Parathyroid adenoma (tissue), 2 donors: ENCODE measurements at regions not wholly inside any gene's neighbourhood (a gene's known extent, or its start where the extent isn't known, plus 50 kb on each side); places are given as distances from the start of the nearest gene placed in this dataset.

Experiments used
- H2AFZ ChIP-seq: fragments of 300-600 bp; sonication (generic); one replicate; pipeline ENCODE4 v1.7.0; 2017; ENCODE audit warnings: antibody characterized with exemption, mild to moderate bottlenecking
- H3K27ac ChIP-seq: fragments of 300-600 bp; sonication (generic); one replicate; pipeline ENCODE4 v1.7.0; 2017
- H3K27me3 ChIP-seq: fragments of 300-600 bp; sonication (generic); one replicate; pipeline ENCODE4 v1.7.0; 2017; ENCODE audit warnings: low read length; ENCODE audit not compliant: control insufficient read depth, insufficient read depth
- H3K36me3 ChIP-seq: fragments of 300-600 bp; sonication (generic); one replicate; pipeline ENCODE4 v1.7.0; 2017; ENCODE audit warnings: low read length; ENCODE audit not compliant: control insufficient read depth, insufficient read depth
- H3K4me1 ChIP-seq: fragments of 300-600 bp; sonication (generic); one replicate; pipeline ENCODE4 v1.7.0; 2017; ENCODE audit warnings: control low read depth
- H3K4me2 ChIP-seq: fragments of 300-600 bp; sonication (generic); one replicate; pipeline ENCODE4 v1.7.0; 2017; ENCODE audit warnings: low read length
- H3K4me3 ChIP-seq: fragments of 300-600 bp; sonication (generic); one replicate; pipeline ENCODE4 v1.7.0; 2017; ENCODE audit warnings: low read depth, low read length
- H3K79me2 ChIP-seq: fragments of 300-600 bp; sonication (generic); one replicate; pipeline ENCODE4 v1.7.0; 2017; ENCODE audit warnings: control low read depth
- H3K9ac ChIP-seq: fragments of 300-600 bp; sonication (generic); one replicate; pipeline ENCODE4 v1.7.0; 2017; ENCODE audit warnings: mild to moderate bottlenecking
- H3K9me3 ChIP-seq: fragments of 300-600 bp; sonication (generic); one replicate; pipeline ENCODE4 v1.7.0; 2017; ENCODE audit warnings: low read length; ENCODE audit not compliant: control insufficient read depth
- TF ChIP-seq, protein P1 (sequence below): fragments of 300-600 bp; sonication (generic); IDR thresholded peaks from one replicate; pipeline ENCODE4 v1.7.0; 2017; ENCODE audit warnings: antibody characterized with exemption, mild to moderate bottlenecking
- donor health status: primary hyperparathyroidism.

DNA sequence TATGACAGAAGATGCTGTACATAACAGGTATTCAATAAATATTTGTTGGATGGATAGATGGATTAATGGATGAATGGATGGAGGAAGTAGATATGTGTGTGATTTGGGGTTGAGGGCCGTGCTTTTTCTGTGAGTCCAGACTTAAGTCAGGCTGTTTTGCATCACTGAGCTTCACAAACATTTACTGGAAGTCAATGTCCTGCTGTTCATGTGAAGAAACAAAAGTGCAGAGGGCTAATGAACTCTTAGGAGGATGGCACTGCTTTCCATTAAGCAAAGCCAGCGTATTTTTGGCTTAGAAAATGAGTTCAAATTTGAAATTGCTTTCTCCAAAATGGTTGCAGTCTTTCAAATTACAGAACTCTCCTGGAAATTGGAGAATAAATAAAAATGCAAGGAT lies 260.6 kb upstream of the SASH1 start:
- TF ChIP-seq, protein P1, sequence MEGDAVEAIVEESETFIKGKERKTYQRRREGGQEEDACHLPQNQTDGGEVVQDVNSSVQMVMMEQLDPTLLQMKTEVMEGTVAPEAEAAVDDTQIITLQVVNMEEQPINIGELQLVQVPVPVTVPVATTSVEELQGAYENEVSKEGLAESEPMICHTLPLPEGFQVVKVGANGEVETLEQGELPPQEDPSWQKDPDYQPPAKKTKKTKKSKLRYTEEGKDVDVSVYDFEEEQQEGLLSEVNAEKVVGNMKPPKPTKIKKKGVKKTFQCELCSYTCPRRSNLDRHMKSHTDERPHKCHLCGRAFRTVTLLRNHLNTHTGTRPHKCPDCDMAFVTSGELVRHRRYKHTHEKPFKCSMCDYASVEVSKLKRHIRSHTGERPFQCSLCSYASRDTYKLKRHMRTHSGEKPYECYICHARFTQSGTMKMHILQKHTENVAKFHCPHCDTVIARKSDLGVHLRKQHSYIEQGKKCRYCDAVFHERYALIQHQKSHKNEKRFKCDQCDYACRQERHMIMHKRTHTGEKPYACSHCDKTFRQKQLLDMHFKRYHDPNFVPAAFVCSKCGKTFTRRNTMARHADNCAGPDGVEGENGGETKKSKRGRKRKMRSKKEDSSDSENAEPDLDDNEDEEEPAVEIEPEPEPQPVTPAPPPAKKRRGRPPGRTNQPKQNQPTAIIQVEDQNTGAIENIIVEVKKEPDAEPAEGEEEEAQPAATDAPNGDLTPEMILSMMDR, result no peak
- no peaks in the 10 kb centered on the region for H3K27me3 ChIP-seq

DNA sequence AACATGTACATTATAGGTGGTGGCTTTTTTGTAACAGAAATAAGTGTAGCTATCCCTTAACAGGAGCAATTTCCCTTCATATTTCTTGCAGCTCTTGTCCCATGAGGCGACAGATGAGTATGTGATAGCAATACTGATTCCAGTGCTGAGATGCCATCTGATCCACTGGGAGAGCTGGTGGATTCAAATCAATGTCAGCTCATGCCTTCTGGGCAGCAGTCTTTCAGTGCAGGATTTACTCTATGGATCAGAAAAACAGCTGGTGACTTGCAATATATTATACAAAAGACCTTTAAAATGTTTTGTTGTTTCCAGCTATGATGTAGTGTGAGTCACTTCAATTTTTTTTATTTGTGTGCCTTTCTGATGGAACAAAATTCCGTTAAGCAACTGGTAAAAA lies 259.9 kb upstream of the SASH1 start:
- Histone ChIP-seq H3K27ac (no peak overlapping the region), H3K27me3 (no peaks in the 10 kb centered on the region), H3K36me3 (no peaks in the 10 kb centered on the region), H2AFZ (no peak overlapping the region), H3K79me2 (no peaks in the 10 kb centered on the region), H3K4me1 (no peaks in the 10 kb centered on the region), H3K9ac (no peak overlapping the region), H3K4me3 (no peak overlapping the region), H3K9me3 (peaks cover 2% of the 10 kb centered on the region), H3K4me2 (no peak overlapping the region)
- TF ChIP-seq, protein P1, result no peak

More for the DNA sequence above, 260.6 kb upstream of the SASH1 start:
- Histone ChIP-seq H3K4me3 (no peak overlapping the region), H2AFZ (no peak overlapping the region), H3K4me1 (no peaks in the 10 kb centered on the region), H3K27ac (no peak overlapping the region), H3K36me3 (no peaks in the 10 kb centered on the region), H3K9me3 (peaks cover 2% of the 10 kb centered on the region), H3K79me2 (no peaks in the 10 kb centered on the region), H3K4me2 (no peak overlapping the region), H3K9ac (no peak overlapping the region)

DNA sequence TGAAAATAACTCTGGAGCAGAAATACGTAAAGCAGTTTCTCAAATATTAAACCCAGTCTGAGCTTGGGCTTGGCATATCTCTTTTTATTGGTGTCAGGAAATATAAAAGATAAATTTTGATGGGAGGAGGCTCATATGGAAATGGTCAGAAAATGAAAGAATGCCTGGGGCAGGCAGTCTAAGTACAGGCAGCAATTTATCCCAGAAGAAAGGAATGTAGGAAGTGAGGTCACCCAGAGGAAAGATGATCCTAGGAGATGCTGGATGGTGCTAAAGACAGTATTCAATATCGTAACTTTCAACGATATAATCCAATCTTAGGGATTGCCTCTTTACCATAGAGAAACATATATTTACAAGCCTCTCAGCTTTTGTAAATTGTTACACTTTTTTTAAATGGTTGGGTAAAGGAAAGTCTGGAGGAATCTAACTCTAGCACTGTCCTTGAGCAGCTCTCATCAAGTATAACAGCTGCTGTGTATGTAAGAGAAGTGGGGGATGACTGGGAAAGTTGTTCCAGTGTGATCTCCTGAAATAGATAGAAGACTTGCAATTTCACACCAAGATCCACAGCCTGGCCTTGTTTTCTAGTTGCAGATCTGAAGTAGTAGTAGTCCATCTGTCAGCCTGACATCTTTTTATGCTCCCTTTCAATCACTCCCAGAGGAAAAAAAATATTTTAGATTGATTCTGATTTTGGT lies 256.9 kb upstream of the SASH1 start:
- H3K79me2 ChIP-seq, result no peaks in the 10 kb centered on the region
- TF ChIP-seq, protein P1, result no peak

DNA sequence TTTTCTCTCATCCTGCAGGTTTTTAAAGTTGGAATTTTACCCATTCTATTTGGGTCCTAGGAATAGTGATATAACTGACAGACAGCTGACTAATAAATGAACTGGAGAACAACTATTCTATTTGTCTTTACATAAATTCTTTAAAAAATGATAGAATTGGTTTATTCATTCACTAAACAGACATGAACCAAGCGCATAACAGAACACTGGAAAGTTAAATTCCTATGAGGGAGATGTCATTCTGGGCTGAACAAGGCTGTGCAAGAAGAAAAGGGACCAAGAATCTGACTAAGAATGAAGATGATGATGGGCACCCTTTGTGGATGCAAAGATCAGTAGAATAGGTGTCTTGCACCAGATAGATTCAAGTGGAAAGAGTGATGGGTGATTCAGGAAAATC lies 256.3 kb upstream of the SASH1 start:
- Histone ChIP-seq H3K36me3 (no peaks in the 10 kb centered on the region), H3K27me3 (no peaks in the 10 kb centered on the region), H3K9ac (no peak overlapping the region), H3K27ac (no peak overlapping the region), H3K4me2 (no peak overlapping the region), H2AFZ (no peak overlapping the region), H3K4me3 (no peak overlapping the region), H3K9me3 (peaks cover 2% of the 10 kb centered on the region), H3K4me1 (no peaks in the 10 kb centered on the region), H3K79me2 (no peaks in the 10 kb centered on the region)
- TF ChIP-seq, protein P1, result no peak

More for the DNA sequence above, 256.9 kb upstream of the SASH1 start:
- H2AFZ ChIP-seq, result no peak overlapping the region
- H3K4me3 ChIP-seq, result no peak overlapping the region
- H3K36me3 ChIP-seq, result no peaks in the 10 kb centered on the region
- peaks cover 2% of the 10 kb centered on the region for H3K9me3 ChIP-seq
- no peaks in the 10 kb centered on the region for H3K4me1 ChIP-seq
- no peaks in the 10 kb centered on the region for H3K27me3 ChIP-seq
- no peak overlapping the region for H3K9ac ChIP-seq
- no peak overlapping the region for H3K4me2 ChIP-seq
- no peak overlapping the region for H3K27ac ChIP-seq

DNA sequence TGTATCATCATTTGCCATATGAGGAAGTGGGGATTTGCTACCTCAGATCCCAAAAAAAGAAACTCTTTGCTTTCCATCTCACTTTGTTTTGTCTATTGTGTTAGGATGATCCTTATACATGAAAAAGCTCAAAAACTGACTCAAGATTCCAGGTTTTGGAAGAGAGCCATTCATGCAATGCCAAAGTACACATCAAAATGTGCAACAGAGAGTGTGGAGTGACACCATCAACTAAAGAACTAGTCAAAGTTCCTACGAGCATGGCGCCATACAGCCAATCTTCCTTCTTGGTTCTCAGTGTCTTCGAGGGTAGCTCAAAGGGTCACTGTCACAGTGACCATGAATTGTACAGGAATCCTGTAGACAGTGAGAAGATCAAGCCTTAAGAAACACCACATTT lies 255.8 kb upstream of the SASH1 start:
- H3K27ac ChIP-seq, result no peak overlapping the region
- H3K4me2 ChIP-seq, result no peak overlapping the region
- peaks cover 2% of the 10 kb centered on the region for H3K9me3 ChIP-seq

More for the DNA sequence above, 255.8 kb upstream of the SASH1 start:
- H2AFZ ChIP-seq, result no peak overlapping the region
- no peak overlapping the region for H3K4me3 ChIP-seq
- no peaks in the 10 kb centered on the region for H3K4me1 ChIP-seq
- H3K36me3 ChIP-seq, result no peaks in the 10 kb centered on the region
- no peak overlapping the region for H3K9ac ChIP-seq
- H3K27me3 ChIP-seq, result no peaks in the 10 kb centered on the region
- TF ChIP-seq, protein P1, result no peak
- H3K79me2 ChIP-seq, result no peaks in the 10 kb centered on the region
